Chondrocyte (in vitro differentiated cells): ENCODE measurements at regions not wholly inside any gene's neighbourhood (a gene's known extent, or its start where the extent isn't known, plus 50 kb on each side); places are given as distances from the start of the nearest gene placed in this dataset.

Experiments used
- DNase-seq: peaks from one replicate; pipeline ENCODE4 v3.0.0; 2021; ENCODE audit warnings: mixed read lengths, low spot score
- H3K27ac Mint-ChIP-seq: one replicate; pipeline ENCODE4 v1.8.0; 2021; ENCODE audit warnings: mild to moderate bottlenecking, moderate library complexity, mixed read lengths; ENCODE audit not compliant: unreplicated experiment
- H3K27me3 Mint-ChIP-seq: 2 replicates; pipeline ENCODE4 v1.8.0; 2021; ENCODE audit warnings: low read depth, mixed read lengths
- H3K36me3 Mint-ChIP-seq: 2 replicates; pipeline ENCODE4 v1.8.0; 2021; ENCODE audit warnings: low read depth, mixed read lengths
- H3K4me1 Mint-ChIP-seq: 2 replicates; pipeline ENCODE4 v1.8.0; 2021; ENCODE audit warnings: low read depth, mild to moderate bottlenecking, mixed read lengths
- H3K4me3 Mint-ChIP-seq: one replicate; pipeline ENCODE4 v1.8.0; 2021; ENCODE audit warnings: mild to moderate bottlenecking, moderate library complexity, mixed read lengths; ENCODE audit not compliant: unreplicated experiment
- H3K9me3 Mint-ChIP-seq: 2 replicates; pipeline ENCODE4 v1.8.0; 2021; ENCODE audit warnings: low read depth, mixed read lengths
- TF ChIP-seq, protein P1 (sequence below): fragments of 200-600 bp; sonication (generic); IDR thresholded peaks from 2 replicates; pipeline ENCODE4 v1.5.0; 2021; ENCODE audit warnings: antibody characterized with exemption, mild to moderate bottlenecking, moderate library complexity

GRCh38 chr22:48096851-48097665, 1334.6 kb downstream of the TBC1D22A start:
- DNase-seq = no peak
- Mint-ChIP-seq H3K4me1 (no peaks in the 10 kb centered on the region), H3K4me3 (no peak overlapping the region), H3K27me3 (peaks cover 50% of the 10 kb centered on the region), H3K36me3 (no peaks in the 10 kb centered on the region), H3K9me3 (no peaks in the 10 kb centered on the region), H3K27ac (no peak overlapping the region)
- TF ChIP-seq, protein P1, sequence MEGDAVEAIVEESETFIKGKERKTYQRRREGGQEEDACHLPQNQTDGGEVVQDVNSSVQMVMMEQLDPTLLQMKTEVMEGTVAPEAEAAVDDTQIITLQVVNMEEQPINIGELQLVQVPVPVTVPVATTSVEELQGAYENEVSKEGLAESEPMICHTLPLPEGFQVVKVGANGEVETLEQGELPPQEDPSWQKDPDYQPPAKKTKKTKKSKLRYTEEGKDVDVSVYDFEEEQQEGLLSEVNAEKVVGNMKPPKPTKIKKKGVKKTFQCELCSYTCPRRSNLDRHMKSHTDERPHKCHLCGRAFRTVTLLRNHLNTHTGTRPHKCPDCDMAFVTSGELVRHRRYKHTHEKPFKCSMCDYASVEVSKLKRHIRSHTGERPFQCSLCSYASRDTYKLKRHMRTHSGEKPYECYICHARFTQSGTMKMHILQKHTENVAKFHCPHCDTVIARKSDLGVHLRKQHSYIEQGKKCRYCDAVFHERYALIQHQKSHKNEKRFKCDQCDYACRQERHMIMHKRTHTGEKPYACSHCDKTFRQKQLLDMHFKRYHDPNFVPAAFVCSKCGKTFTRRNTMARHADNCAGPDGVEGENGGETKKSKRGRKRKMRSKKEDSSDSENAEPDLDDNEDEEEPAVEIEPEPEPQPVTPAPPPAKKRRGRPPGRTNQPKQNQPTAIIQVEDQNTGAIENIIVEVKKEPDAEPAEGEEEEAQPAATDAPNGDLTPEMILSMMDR = no peak

DNA sequence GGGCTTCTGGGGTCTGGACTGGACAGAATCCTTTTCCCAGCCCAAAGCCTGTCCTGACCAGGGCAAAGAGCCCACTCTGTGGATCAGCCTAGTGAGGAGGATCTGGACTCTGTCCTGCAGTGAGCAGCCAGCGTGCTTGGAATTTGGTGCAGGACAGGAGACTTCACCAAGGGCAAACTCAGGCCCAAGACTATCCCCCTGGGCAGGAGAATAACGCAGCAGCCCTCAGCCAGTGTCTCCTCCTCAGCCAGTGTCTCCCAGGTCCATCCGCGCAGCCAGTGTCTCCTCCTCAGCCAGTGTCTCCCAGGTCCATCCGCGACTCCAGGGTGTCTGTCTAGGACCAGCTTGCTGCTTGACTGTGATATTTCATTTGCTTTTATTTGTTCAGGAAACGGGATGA, 1334.0 kb downstream of the TBC1D22A start:
- Mint-ChIP-seq H3K4me3 (no peak overlapping the region), H3K27me3 (peaks cover 47% of the 10 kb centered on the region), H3K4me1 (no peaks in the 10 kb centered on the region), H3K9me3 (no peaks in the 10 kb centered on the region), H3K36me3 (no peaks in the 10 kb centered on the region), H3K27ac (no peak overlapping the region)
- TF ChIP-seq, protein P1 = no peak
- no peak for DNase-seq

- Mint-ChIP-seq H3K36me3 (no peaks in the 10 kb centered on the region), H3K27ac (no peak overlapping the region), H3K27me3 (peaks cover 32% of the 10 kb centered on the region), H3K4me3 (no peak overlapping the region), H3K4me1 (peaks cover 10% of the 10 kb centered on the region), H3K9me3 (no peaks in the 10 kb centered on the region)
- TF ChIP-seq, protein P1 = no peak
- no peak for DNase-seq
Measured at GRCh38 chr22:48093981-48094380, 1331.5 kb downstream of the TBC1D22A start.

DNA sequence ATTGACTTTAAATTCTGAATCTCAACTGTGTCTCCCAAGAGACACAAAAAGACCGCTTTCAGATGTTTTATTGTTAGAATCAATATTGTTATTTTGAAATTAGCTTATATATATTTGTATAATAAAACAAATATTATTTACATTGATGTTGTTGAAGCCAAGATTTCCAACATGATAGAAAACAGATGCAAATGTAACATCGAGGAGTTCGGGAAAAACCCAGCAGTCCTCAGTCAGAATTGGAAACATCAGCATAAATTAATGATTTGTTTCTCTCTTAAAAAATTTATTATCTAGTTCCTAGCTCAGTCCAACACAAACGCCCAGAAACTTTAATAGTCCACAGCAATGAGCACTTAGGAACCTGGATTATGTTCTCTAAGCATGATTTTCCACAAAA, 1330.4 kb downstream of the TBC1D22A start:
- TF ChIP-seq, protein P1 = no peak
- Mint-ChIP-seq H3K27me3 (peaks cover 24% of the 10 kb centered on the region), H3K27ac (no peak overlapping the region), H3K36me3 (no peaks in the 10 kb centered on the region), H3K9me3 (no peaks in the 10 kb centered on the region), H3K4me1 (peaks cover 10% of the 10 kb centered on the region), H3K4me3 (no peak overlapping the region)
- DNase-seq = no peak

DNA sequence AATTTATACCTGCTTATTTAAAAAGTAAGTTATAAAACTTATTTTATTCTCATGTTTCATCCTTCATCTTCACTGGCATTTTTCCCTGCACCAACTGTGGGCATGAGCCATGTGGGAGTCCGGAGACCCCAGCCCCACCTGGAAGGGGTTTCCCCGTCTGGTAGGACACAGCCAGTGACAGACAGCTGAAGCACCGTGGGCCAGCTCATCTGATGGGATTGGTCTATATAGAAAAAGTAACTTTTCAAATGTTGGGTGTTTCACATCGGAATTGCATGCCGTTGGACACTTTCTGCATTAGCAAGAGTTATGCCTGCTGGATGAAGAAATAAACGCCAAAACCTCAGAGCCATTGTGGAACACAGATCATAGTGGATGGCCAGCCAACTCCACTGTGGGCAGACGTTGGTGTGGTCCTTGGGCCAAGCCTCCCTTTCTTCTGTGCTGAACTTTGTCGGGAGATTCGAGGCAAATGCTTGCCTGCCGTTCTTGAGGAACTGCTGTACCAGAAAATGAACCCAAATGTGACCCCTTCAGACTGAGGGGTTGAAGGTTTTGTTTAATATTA, 1329.3 kb downstream of the TBC1D22A start:
- Mint-ChIP-seq H3K36me3 (no peaks in the 10 kb centered on the region), H3K9me3 (no peaks in the 10 kb centered on the region), H3K4me3 (no peak overlapping the region)

More for the DNA sequence above, 1329.3 kb downstream of the TBC1D22A start:
- Mint-ChIP-seq H3K27me3 (peaks cover 19% of the 10 kb centered on the region), H3K27ac (no peak overlapping the region), H3K4me1 (peaks cover 10% of the 10 kb centered on the region)
- TF ChIP-seq, protein P1 = no peak
- no peak for DNase-seq
